SK-N-MC (cell line): ENCODE measurements at regions not wholly inside any gene's neighbourhood (a gene's known extent, or its start where the extent isn't known, plus 50 kb on each side); places are given as distances from the start of the nearest gene placed in this dataset.

Experiments used
- EZH2 ChIP-seq: fragments of 200-600 bp; sonication (generic); IDR thresholded peaks from one replicate; pipeline ENCODE4 v1.6.1; 2017; ENCODE audit warnings: antibody characterized with exemption
- FOXP2 ChIP-seq: optimal IDR thresholded peaks from 2 replicates; pipeline ENCODE3; 2011; ENCODE audit warnings: mild to moderate bottlenecking, moderate library complexity; ENCODE audit not compliant: insufficient read depth; ENCODE audit errors: extremely low read length, control extremely low read depth
- POLR2AphosphoS5 ChIP-seq: IDR thresholded peaks from 2 replicates; pipeline ENCODE4 v1.6.1; 2012; ENCODE audit warnings: mild to moderate bottlenecking, low read depth, low read length, borderline replicate concordance

- TF ChIP-seq EZH2: no peak
- TF ChIP-seq POLR2AphosphoS5: no peak
- no peak for TF ChIP-seq FOXP2
Measured at GRCh38 chr2:236363711-236364277, 99.6 kb upstream of the ASB18 start.
